Amygdala (tissue), 56 donors: ENCODE measurements at regions not wholly inside any gene's neighbourhood (a gene's known extent, or its start where the extent isn't known, plus 50 kb on each side); places are given as distances from the start of the nearest gene placed in this dataset.

Experiments
- DNase-seq, 56 donors: peaks; one replicate each; lab custom pipeline; 2025; lab: John Stamatoyannopoulos, UW

GRCh38 chr9:30732060-30732459 lies 1652.4 kb upstream of the ACO1 start:
- no peak for DNase-seq

DNA sequence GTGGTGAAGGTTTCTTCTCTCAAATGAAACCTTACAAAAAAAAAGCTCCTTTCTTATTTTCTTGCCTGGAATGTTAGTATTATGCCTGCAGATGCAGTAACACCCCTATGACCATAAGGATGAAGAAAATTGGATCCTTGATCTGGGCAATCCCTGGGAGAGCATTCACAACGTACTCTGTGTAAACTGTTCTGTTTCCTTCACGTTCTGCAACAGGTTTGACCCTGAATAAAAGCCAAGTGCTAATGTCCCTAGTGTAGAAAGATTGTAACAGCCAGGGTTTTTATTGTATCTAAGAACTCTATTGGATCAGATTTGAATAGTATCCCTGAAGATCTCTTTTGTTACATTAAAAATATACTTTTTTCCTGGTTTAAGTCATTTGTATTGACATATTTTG lies 1639.6 kb upstream of the ACO1 start:
- no peak for DNase-seq

GRCh38 chr9:30746589-30746988 lies 1637.9 kb upstream of the ACO1 start:
- no peak for DNase-seq

GRCh38 chr9:30757723-30758122 lies 1626.7 kb upstream of the ACO1 start:
- DNase-seq, result no peak

DNA sequence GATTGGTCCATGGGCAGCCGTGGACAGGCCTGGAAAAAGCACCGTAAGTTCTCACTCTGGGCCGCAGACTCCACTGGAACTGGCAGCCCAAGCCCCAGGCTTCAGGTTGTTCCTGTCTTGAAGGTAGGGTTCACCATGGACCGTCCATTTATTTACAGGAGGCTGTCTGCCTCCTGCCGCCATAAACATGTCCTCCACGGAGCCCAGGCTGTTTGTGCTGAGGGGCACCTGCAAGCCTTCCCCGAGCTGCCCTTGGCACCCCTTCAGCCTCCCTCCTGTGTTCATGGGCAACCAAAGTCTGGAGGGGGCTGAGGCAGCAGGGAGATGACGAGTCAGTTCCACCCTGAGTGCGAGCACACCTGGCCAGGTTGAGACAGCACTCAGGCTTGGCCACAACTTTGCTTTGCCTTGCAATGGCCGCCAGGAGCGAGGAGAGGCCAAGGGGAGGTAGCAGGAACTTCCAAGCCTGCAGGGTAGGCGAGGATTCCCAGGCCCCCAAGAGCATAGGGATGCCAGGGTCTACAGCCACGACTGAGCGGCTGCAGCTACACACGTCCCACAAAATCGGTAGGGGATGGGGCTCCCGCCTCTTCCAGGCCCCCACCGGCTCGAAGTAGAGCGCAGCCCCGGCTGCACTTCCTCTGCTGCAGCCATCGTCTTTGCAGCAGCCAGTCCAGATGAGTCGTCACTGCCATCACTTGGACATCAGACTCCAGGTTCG lies 1625.6 kb upstream of the ACO1 start:
- no peak for DNase-seq

GRCh38 chr9:30765318-30765717 lies 1619.1 kb upstream of the ACO1 start:
- DNase-seq, result no peak

DNA sequence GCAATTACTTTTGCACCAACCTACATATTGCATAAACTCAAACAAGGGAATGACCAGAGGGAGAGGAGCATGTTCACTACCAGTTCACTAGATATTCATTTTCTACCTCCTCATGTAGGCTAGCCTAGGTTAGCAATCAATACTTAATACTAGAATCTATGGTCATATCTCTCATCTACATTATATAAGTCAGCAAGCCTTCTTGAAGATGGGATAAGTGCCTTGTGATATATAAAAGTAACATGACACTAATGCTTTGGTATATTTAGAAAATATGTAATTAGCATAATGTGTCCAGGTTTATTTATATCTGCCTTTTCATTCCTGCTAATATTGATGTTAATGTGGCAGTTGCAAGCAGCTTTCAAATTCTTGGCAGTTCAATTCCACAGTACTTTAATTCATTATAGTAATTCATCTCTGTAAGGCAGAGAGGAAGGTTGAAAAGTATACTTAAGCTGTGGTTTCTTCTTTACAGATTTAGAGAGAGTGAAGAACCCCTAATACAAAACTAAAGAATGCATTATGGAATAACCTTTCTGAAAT lies 1613.2 kb upstream of the ACO1 start:
- DNase-seq, result no peak

GRCh38 chr9:30771760-30772159 lies 1612.7 kb upstream of the ACO1 start:
- DNase-seq, result no peak

- DNase-seq, result no peak
These were observed 1611.0 kb upstream of the ACO1 start for GRCh38 chr9:30773427-30773826.

- DNase-seq, result no peak
These were observed 1610.1 kb upstream of the ACO1 start for GRCh38 chr9:30774326-30774725.

DNA sequence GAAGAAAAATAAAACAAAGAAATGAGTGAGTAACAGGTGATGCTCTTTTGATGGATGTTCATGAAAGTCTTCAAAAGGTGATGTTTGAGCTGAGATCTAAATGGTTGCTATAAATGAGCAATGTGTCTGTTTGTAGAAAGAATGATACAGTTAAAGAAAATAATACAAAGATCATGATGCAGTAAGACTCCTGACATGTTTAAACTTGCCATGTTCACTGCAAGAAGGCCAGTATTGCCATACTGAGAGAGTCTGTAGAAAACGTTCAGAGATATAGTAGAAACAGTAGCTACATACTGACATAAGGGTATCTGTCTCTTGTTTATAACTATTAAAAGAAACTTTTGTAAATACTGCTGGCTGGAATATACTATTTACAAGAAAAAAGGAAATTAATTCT lies 1609.2 kb upstream of the ACO1 start:
- DNase-seq, result no peak

DNA sequence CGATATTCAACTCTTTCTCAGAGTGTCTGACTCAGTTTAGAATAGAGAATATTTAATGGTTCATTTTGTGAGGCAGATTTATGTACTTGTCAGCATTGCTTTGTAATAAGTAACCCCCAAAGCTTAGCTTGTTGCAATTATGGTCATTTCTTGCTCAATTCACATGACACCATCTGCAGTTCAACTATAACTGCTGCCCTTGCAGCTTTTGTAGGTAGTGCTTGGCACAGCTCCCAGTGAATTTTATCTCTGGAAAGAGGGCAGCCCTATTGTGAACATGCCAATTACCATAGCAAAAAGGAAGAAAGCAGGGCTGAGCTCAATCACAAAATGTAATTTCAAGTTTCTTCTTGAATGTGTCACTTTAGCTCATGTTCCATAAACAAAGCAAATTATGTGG lies 1587.7 kb upstream of the ACO1 start:
- no peak for DNase-seq

DNA sequence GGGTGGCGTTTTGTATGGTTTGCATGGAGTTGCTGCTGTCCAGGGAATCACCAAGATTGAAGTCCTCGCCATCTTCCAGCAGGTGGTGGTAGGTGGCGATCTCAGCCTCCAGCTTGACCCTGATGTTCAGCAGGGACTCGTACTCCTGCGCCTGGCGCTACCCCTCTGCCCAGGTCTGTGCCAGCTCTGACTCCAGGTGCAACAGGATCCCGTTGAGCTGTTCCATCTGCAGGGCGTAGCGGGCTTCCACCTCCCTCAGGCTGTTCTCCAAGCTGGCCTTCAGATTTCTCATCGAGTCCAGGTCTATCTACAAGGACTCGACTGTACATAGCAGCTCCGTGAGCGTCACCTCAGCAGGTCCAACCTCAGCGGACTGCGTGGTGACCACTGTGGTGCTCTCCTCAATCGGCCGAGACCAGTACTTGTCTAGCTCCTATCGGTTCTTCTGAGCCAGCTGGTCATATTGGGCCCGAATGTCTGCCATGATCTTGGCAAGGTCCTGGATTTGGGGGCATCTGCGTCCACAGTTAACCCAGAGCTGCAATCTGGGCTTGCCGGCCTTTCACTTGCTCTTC lies 1584.8 kb upstream of the ACO1 start:
- DNase-seq, result no peak

- DNase-seq, result no peak
These were observed 1584.0 kb upstream of the ACO1 start for GRCh38 chr9:30800421-30800820.

GRCh38 chr9:30812821-30813220 lies 1571.6 kb upstream of the ACO1 start:
- DNase-seq, result no peak

- DNase-seq, result no peak
These were observed 1568.9 kb upstream of the ACO1 start for GRCh38 chr9:30815585-30815984.

DNA sequence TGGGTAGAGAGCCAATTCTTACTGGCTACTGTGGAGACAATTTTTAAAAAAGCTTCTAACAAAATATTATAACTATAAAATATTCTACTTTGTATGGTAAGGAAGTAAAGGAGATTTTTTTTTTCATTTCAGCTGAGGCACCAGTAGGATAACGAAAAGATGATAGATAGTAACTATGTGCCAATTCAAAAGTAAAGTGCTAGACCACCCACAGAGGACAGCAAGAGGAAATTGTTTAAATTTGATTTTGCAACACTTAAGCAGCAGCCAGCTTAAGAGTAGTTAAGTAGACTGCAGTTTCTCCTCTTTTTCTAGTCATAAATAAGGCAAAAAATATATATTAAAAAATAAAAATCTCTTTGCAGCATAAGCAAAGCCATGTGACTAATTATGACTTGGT lies 1539.3 kb upstream of the ACO1 start:
- DNase-seq, result no peak

DNA sequence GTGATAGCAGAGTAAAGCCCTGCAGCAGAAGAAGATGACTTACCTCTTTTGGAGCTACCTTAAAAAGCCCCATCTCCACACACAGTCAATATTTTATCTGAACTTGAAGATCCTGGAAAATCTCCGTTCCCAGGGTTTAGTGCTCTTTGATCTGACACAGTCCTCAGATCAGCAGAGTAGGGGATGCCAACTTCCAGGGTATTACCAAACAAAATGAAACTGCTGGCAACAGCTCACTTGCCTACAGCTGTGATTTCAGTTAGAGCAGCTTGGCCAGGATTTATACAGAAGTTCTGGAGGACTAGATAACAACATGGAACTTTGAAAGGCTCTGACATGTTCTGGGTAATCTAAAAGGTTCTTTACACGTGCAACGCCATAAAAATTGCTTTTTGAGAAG lies 1537.8 kb upstream of the ACO1 start:
- DNase-seq, result no peak

DNA sequence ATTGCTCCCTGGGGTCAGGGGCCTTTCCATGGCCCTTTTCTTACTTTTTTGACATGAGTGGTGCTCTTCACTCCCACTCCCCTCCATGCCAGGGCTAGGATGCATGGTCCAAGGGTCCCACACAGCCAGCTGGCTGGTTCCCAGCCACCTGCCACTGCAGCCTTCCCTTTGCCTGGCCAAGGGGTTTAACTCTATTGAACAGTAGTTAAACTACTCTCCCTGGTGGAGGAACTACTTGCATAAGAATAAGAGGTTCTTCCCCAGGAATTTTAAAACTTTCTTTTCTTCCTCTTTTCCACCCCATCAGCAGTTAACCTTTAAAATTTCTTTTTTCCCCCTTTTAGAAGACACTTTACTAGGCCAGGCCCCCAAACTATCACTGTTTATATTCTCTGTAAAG lies 1532.8 kb upstream of the ACO1 start:
- DNase-seq, result no peak

GRCh38 chr9:30900706-30901105 lies 1483.7 kb upstream of the ACO1 start:
- no peak for DNase-seq

DNA sequence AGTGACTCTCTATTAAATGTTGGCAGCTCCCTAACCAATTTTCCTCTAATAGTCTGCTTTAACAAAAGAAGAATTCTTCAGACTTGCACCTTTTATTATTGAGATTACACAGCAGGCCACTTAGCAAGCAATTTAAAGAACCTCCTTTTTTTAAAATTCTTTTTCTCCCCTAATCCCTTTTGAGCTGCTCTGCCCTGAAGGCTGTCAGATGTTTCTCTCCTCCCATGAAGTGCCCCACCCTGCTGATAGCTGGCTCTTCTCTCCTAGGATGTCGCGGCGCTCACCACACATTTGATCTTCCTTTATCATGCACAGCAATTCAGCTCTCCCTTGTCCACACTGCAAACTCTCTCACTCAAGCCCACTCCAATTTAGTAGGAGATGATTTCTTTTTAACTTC lies 1471.1 kb upstream of the ACO1 start:
- no peak for DNase-seq

GRCh38 chr9:30915451-30915850 lies 1469.0 kb upstream of the ACO1 start:
- no peak for DNase-seq
